ENCODE measurements at regions not wholly inside any gene's neighbourhood (a gene's known extent, or its start where the extent isn't known, plus 50 kb on each side); places are given as distances from the start of the nearest gene placed in this dataset.
"Not testable (repeated sequence)": the region's sequence is repeated elsewhere in the genome, so short reads cannot be mapped to it uniquely, and the experiment has no call there.

GRCh38 chr2:136284226-136285119, 166.5 kb upstream of the CXCR4 start:
- Histone ChIP-seq H3K9ac (no peak overlapping the region), H3K27ac (no peak overlapping the region), H3K4me3 (no peak overlapping the region), H3K4me1 (peaks cover 29% of the 10 kb centered on the region), H4K20me1 (no peaks in the 10 kb centered on the region), H3K9me3 (no peaks in the 10 kb centered on the region), H3K4me2 (peak overlapping the region; percentile 16), H3K36me3 (no peaks in the 10 kb centered on the region), H3K27me3 (no peaks in the 10 kb centered on the region)
- no peak for TF ChIP-seq Cebpa-rat (IDR thresholded peaks at IDR 0.05)

GRCh38 chr2:136282251-136282650, 164.3 kb upstream of the CXCR4 start:
- H3K27me3 ChIP-seq = no peaks in the 10 kb centered on the region
- peaks cover 36% of the 10 kb centered on the region for H3K4me1 ChIP-seq
- H3K27ac ChIP-seq = no peak overlapping the region
- H3K4me2 ChIP-seq = no peak overlapping the region
- TF ChIP-seq Cebpa-rat (IDR thresholded peaks at IDR 0.05) = no peak
- no peaks in the 10 kb centered on the region for H4K20me1 ChIP-seq
- no peaks in the 10 kb centered on the region for H3K36me3 ChIP-seq
- H3K4me3 ChIP-seq = no peak overlapping the region
- H3K9me3 ChIP-seq = no peaks in the 10 kb centered on the region
- H3K9ac ChIP-seq = no peak overlapping the region

- Histone ChIP-seq H3K9me3 (no peaks in the 10 kb centered on the region), H3K9ac (no peak overlapping the region; the same call in 1 of the 2 replicates), H3K36me3 (no peaks in the 10 kb centered on the region), H3K4me1 (peaks cover 36% of the 10 kb centered on the region), H4K20me1 (no peaks in the 10 kb centered on the region), H3K27me3 (no peaks in the 10 kb centered on the region), H3K27ac (no peak overlapping the region), H3K4me2 (peak overlapping the region; percentile 11; the same call in 1 of the 2 replicates), H3K4me3 (no peak overlapping the region)
- no peak for TF ChIP-seq Cebpa-rat (IDR thresholded peaks at IDR 0.05)
Measured at GRCh38 chr2:136281281-136282114, 163.5 kb upstream of the CXCR4 start.

GRCh38 chr2:136266346-136266745, 148.4 kb upstream of the CXCR4 start:
- H3K27me3 ChIP-seq, H3K4me3 ChIP-seq, H3K36me3 ChIP-seq, H4K20me1 ChIP-seq: not testable (repeated sequence)
- peaks cover 15% of the 10 kb centered on the region for H3K4me1 ChIP-seq
- peak overlapping the region; percentile 51; the same call in 1 of the 2 replicates for H3K27ac ChIP-seq
- peaks cover 66% of the 10 kb centered on the region for H3K9me3 ChIP-seq
- peak overlapping the region; percentile 68 for H3K4me2 ChIP-seq
- 0 out of 2 replicates have a peak overlapping the region, but pooled peaks have one; percentile 29 for H3K9ac ChIP-seq

- Histone ChIP-seq H3K4me3 (no peak overlapping the region), H3K4me2 (no peak overlapping the region), H3K4me1 (peaks cover 27% of the 10 kb centered on the region), H3K27ac (no peak overlapping the region), H3K9me3 (peaks cover 40% of the 10 kb centered on the region), H3K9ac (no peak overlapping the region), H3K36me3 (no peaks in the 10 kb centered on the region), H4K20me1 (no peaks in the 10 kb centered on the region), H3K27me3 (no peaks in the 10 kb centered on the region)
- no peak for TF ChIP-seq Cebpa-rat (IDR thresholded peaks at IDR 0.05)
Measured at GRCh38 chr2:136259551-136259950, 141.6 kb upstream of the CXCR4 start.

GRCh38 chr2:136257893-136258292, 139.9 kb upstream of the CXCR4 start:
- Histone ChIP-seq H3K36me3 (no peaks in the 10 kb centered on the region), H3K4me2 (no peak overlapping the region), H3K9me3 (peaks cover 23% of the 10 kb centered on the region; the same call in 1 of the 2 replicates), H3K4me1 (peaks cover 44% of the 10 kb centered on the region), H3K4me3 (no peak overlapping the region), H3K9ac (no peak overlapping the region), H3K27ac (no peak overlapping the region), H4K20me1 (no peaks in the 10 kb centered on the region), H3K27me3 (no peaks in the 10 kb centered on the region)
- no peak for TF ChIP-seq Cebpa-rat (IDR thresholded peaks at IDR 0.05)

GRCh38 chr2:136255648-136256461, 137.9 kb upstream of the CXCR4 start:
- Histone ChIP-seq H3K36me3 (no peaks in the 10 kb centered on the region), H3K4me3 (no peak overlapping the region), H3K4me2 (peak overlapping the region; percentile 86), H3K9me3 (peaks cover 8% of the 10 kb centered on the region; the same call in 1 of the 2 replicates), H3K4me1 (peaks cover 64% of the 10 kb centered on the region), H3K27ac (peak overlapping the region; percentile 76), H3K27me3 (no peaks in the 10 kb centered on the region), H3K9ac (no peak overlapping the region), H4K20me1 (no peaks in the 10 kb centered on the region)
- TF ChIP-seq Cebpa-rat (IDR thresholded peaks at IDR 0.05) = no peak

GRCh38 chr2:136255127-136255526, 137.2 kb upstream of the CXCR4 start:
- H3K27ac ChIP-seq = peak overlapping the region; percentile 76
- TF ChIP-seq Cebpa-rat (IDR thresholded peaks at IDR 0.05) = no peak
- peak overlapping the region; percentile 86 for H3K4me2 ChIP-seq
- peaks cover 72% of the 10 kb centered on the region for H3K4me1 ChIP-seq
- H4K20me1 ChIP-seq = no peaks in the 10 kb centered on the region
- H3K4me3 ChIP-seq = no peak overlapping the region
- H3K9me3 ChIP-seq = peaks cover 4% of the 10 kb centered on the region; the same call in 1 of the 2 replicates
- no peaks in the 10 kb centered on the region for H3K27me3 ChIP-seq
- H3K9ac ChIP-seq = no peak overlapping the region
- H3K36me3 ChIP-seq = no peaks in the 10 kb centered on the region

- H3K27me3 ChIP-seq = no peaks in the 10 kb centered on the region
- H3K36me3 ChIP-seq = no peaks in the 10 kb centered on the region
- H4K20me1 ChIP-seq = no peaks in the 10 kb centered on the region
- TF ChIP-seq Cebpa-rat (IDR thresholded peaks at IDR 0.05) = no peak
- H3K4me1 ChIP-seq = peaks cover 76% of the 10 kb centered on the region
- peak overlapping the region; percentile 86 for H3K4me2 ChIP-seq
- H3K4me3 ChIP-seq = no peak overlapping the region
- peaks cover 4% of the 10 kb centered on the region; the same call in 1 of the 2 replicates for H3K9me3 ChIP-seq
- H3K27ac ChIP-seq = peak overlapping the region; percentile 76
- no peak overlapping the region for H3K9ac ChIP-seq
Measured at GRCh38 chr2:136254681-136255080, 136.7 kb upstream of the CXCR4 start.
